Endothelial cell of umbilical vein (primary cell): ENCODE measurements at regions not wholly inside any gene's neighbourhood (a gene's known extent, or its start where the extent isn't known, plus 50 kb on each side); places are given as distances from the start of the nearest gene placed in this dataset.
A peak's percentile ranks its signal among the peaks of the same experiment; 100 is the strongest.

ENCODE experiments used
- BruUV-seq: library from RNA; stranded (reverse); fragments of 400-500 nt; replicated peaks from 2 replicates; lab custom pipeline; 2021; lab: Mats Ljungman, UMichigan
- CTCF ChIA-PET: fragments of 300-600, 350-600 bp; sonication (Branson Sonifier 250); formaldehyde crosslinking; loops from one replicate; lab custom pipeline; 2021; ENCODE audit warnings: antibody characterized with exemption, inconsistent platforms; lab: Charles Lee
- POLR2A ChIA-PET: fragments of 300-600, 350-600 bp; sonication (Branson Sonifier 250); formaldehyde crosslinking; loops from one replicate; lab custom pipeline; 2021; ENCODE audit warnings: antibody characterized with exemption, inconsistent platforms; lab: Charles Lee
- DNase-seq: peaks from one replicate; pipeline ENCODE4 v3.0.0-alpha.2; 2011; ENCODE audit warnings: low read depth, low spot score
- FAIRE-seq: peaks from 2 replicates; lab custom pipeline; 2011; peaks lifted over from hg19 to GRCh38; lab: Jason Lieb, UNC
- H2AFZ ChIP-seq: 2 replicates; pipeline ENCODE4 v1.6.0; 2012; ENCODE audit warnings: low read depth, low read length, control low read depth, inconsistent platforms
- H3K27ac ChIP-seq: 2 replicates; pipeline ENCODE4 v1.5.1; 2011; ENCODE audit warnings: low read depth, mild to moderate bottlenecking, control low read depth, low read length, moderate library complexity; ENCODE audit not compliant: insufficient read depth
- H3K27me3 ChIP-seq, 2 experiments: 2 replicates each; pipeline versions ENCODE4 v1.6.0 to v1.6.1; 2011; ENCODE audit warnings: low read length in 2 of 2, mixed read lengths in 1 of 2; ENCODE audit not compliant: control insufficient read depth in 2 of 2, insufficient read depth in 2 of 2
- H3K36me3 ChIP-seq, 2 experiments: 2 replicates in 1 of 2; 3 replicates in 1 of 2; pipeline ENCODE4 v1.5.1; 2011; ENCODE audit warnings: low read length in 2 of 2, mild to moderate bottlenecking in 1 of 2, moderate library complexity in 1 of 2; ENCODE audit not compliant: control insufficient read depth in 2 of 2, insufficient read depth in 2 of 2; ENCODE audit errors: extremely low read depth in 1 of 2
- H3K4me1 ChIP-seq: 3 replicates; pipeline ENCODE4 v1.5.1; 2011; ENCODE audit warnings: mild to moderate bottlenecking, low read length; ENCODE audit not compliant: control insufficient read depth, insufficient read depth; ENCODE audit errors: extremely low read depth
- H3K4me2 ChIP-seq: 2 replicates; pipeline ENCODE4 v1.6.1; 2011; ENCODE audit warnings: low read length, control low read depth, mixed read lengths; ENCODE audit not compliant: insufficient read depth
- H3K4me3 ChIP-seq, 3 experiments: fragments of 200-600 bp in 1 of 3; sonication (generic), shearing (Covaris generic) in 1 of 3; replicated peaks in 1 of 3; 2 replicates each; pipeline ENCODE4 v1.5.1; 2011 to 2016; ENCODE audit warnings: control low read depth in 3 of 3, low read length in 3 of 3, mild to moderate bottlenecking in 2 of 3, inconsistent platforms in 1 of 3, low read depth in 1 of 3, moderate library complexity in 1 of 3; ENCODE audit not compliant: insufficient read depth in 1 of 3
- H3K79me2 ChIP-seq: 2 replicates; pipeline ENCODE4 v1.6.0; 2012; ENCODE audit warnings: low read length, inconsistent platforms; ENCODE audit not compliant: control insufficient read depth, insufficient read depth
- H3K9ac ChIP-seq: replicated peaks from 2 replicates; pipeline ENCODE3; 2011; ENCODE audit warnings: low read length, control low read depth; ENCODE audit not compliant: insufficient read depth; ENCODE audit errors: extremely low read depth
- H3K9me1 ChIP-seq: replicated peaks from 3 replicates; pipeline ENCODE4 v1.6.0; 2011; ENCODE audit warnings: mild to moderate bottlenecking, low read length; ENCODE audit not compliant: control insufficient read depth, insufficient read depth; ENCODE audit errors: extremely low read depth
- H3K9me3 ChIP-seq: replicated peaks from 2 replicates; pipeline ENCODE4 v1.5.1; 2012; ENCODE audit warnings: low read length, inconsistent platforms; ENCODE audit not compliant: control insufficient read depth, insufficient read depth
- H4K20me1 ChIP-seq: replicated peaks from 2 replicates; pipeline ENCODE3; 2011; ENCODE audit warnings: mild to moderate bottlenecking, low read length; ENCODE audit not compliant: control insufficient read depth, insufficient read depth; ENCODE audit errors: extremely low read depth
- EZH2 ChIP-seq: IDR thresholded peaks from 2 replicates; pipeline ENCODE4 v1.6.1; 2012; ENCODE audit warnings: borderline replicate concordance, low read depth, mild to moderate bottlenecking, moderate library complexity, low read length, inconsistent platforms; ENCODE audit not compliant: severe bottlenecking
- FOS ChIP-seq: IDR thresholded peaks from 2 replicates; pipeline ENCODE4 v1.6.1; 2011; ENCODE audit warnings: mild to moderate bottlenecking, low read length, moderate library complexity, borderline replicate concordance; ENCODE audit not compliant: insufficient read depth
- GATA2 ChIP-seq: IDR thresholded peaks from 2 replicates; pipeline ENCODE4 v1.7.0; 2011; ENCODE audit warnings: low read depth, mild to moderate bottlenecking, moderate library complexity, mixed read lengths, low read length; ENCODE audit not compliant: insufficient read length, insufficient read depth
- JUN ChIP-seq: IDR thresholded peaks from 2 replicates; pipeline ENCODE4 v1.6.1; 2011; ENCODE audit warnings: borderline replicate concordance, low read depth; ENCODE audit not compliant: insufficient read length, insufficient read depth
- MYC ChIP-seq: IDR thresholded peaks from one replicate; pipeline ENCODE4 v1.6.1; 2011; ENCODE audit warnings: mild to moderate bottlenecking, low read depth, low read length
- POLR2A ChIP-seq: IDR thresholded peaks from 2 replicates; pipeline ENCODE4 v1.6.1; 2012; ENCODE audit warnings: low read depth, mild to moderate bottlenecking, control low read depth, low read length
- POLR2AphosphoS5 ChIP-seq: IDR thresholded peaks from 2 replicates; pipeline ENCODE4 v1.6.1; 2012; ENCODE audit warnings: low read depth, mild to moderate bottlenecking, control low read depth, low read length, moderate library complexity; ENCODE audit not compliant: insufficient read depth
- dilution Hi-C: fragments of 300-500 bp; cut with MboI; formaldehyde crosslinking; loops from one replicate; pipeline ENCODE4 v1.15.0; 2019; ENCODE audit warnings: low sequenced_read_pairs; ENCODE audit not compliant: extremely low pct_ligation_motif_present
- intact Hi-C: fragments of 100-400 bp; cut with micrococcal nuclease; formaldehyde crosslinking; loops from one replicate; pipeline ENCODE4 v1.10.0; 2022
- TF ChIP-seq, protein P1 (sequence below): IDR thresholded peaks from 2 replicates; pipeline ENCODE4 v1.6.1; 2011; ENCODE audit not compliant: insufficient read depth, insufficient read length
- TF ChIP-seq, protein P2 (sequence below), 2 donors: IDR thresholded peaks; 1 replicate in 1 of 2; 2 replicates in 1 of 2; pipeline ENCODE4 v1.5.1; 2011; ENCODE audit warnings: low read length in 2 of 2, mild to moderate bottlenecking in 2 of 2, moderate library complexity in 2 of 2, control low read depth in 1 of 2, inconsistent platforms in 1 of 2, low read depth in 1 of 2; ENCODE audit not compliant: insufficient read depth in 1 of 2; ENCODE audit errors: extremely low read depth in 1 of 2

DNA sequence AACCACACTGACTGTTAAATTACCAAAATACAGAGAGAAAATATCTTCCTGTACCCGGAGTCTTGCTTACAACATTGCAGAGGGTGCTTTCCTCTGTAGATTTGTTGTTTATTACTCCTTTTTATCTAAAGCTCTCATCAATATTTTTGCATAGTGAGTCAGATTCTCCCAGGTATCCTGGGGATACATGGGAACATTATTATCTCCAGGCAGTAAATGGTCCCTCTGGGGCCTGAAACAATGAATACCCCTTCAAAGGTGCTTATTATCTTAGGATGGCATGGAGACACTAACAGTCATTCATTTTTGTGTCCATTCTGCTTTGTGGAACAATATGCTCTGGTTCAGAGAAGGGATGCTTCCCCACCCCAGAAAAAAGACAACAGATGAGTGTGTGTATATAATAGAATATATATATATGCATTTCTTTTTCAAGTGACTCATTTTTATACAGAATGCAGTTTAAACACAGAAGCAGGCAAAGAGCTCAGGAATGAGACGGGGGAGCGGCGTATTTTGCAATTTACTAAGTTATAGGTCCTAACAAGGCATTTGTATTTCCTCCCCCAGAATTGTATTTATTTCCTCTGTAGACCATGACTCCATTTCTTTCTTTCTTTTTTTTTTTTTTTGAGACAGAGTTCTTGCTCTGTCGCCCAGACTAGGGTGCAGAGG, 424.8 kb upstream of the ZEB2 start:
- TSS peak; percentile 65 for BruUV-seq
- H3K9me3 ChIP-seq: no peaks in the 10 kb centered on the region
- H3K27ac ChIP-seq: peak overlapping the region; percentile 95
- intact Hi-C loops: loop anchor here (1.0 to 10.0 kb wide), 6 partner anchors 63 to 1370 kb away; no protein-coding TSS in a partner anchor
- no peaks in the 10 kb centered on the region for H3K79me2 ChIP-seq
- peak; percentile 43 for TF ChIP-seq GATA2
- TF ChIP-seq, protein P1, sequence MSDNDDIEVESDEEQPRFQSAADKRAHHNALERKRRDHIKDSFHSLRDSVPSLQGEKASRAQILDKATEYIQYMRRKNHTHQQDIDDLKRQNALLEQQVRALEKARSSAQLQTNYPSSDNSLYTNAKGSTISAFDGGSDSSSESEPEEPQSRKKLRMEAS: no peak
- TF ChIP-seq EZH2: no peak
- TF ChIP-seq MYC: no peak
- ChIA-PET CTCF (interaction anchor here (1.1 to 1.8 kb wide), 4 partner anchors 11 to 808 kb away, joined by 3 to 6 read pairs (median 5); no protein-coding TSS in a partner anchor), POLR2A (no interaction called here)
- peak overlapping the region; percentile 38 for H2AFZ ChIP-seq
- FAIRE-seq (no peak), DNase-seq (no peak)
- H3K9me1 ChIP-seq: no peaks in the 10 kb centered on the region
- no peak overlapping the region for H3K4me3 ChIP-seq
- dilution Hi-C loops: no loop called here
- H3K27me3 ChIP-seq: no peaks in the 10 kb centered on the region
- H3K9ac ChIP-seq: peak overlapping the region; percentile 73
- H3K36me3 ChIP-seq: no peaks in the 10 kb centered on the region
- peaks cover 42% of the 10 kb centered on the region for H3K4me1 ChIP-seq
- H3K4me2 ChIP-seq: peak overlapping the region; percentile 76
- H4K20me1 ChIP-seq: no peaks in the 10 kb centered on the region

DNA sequence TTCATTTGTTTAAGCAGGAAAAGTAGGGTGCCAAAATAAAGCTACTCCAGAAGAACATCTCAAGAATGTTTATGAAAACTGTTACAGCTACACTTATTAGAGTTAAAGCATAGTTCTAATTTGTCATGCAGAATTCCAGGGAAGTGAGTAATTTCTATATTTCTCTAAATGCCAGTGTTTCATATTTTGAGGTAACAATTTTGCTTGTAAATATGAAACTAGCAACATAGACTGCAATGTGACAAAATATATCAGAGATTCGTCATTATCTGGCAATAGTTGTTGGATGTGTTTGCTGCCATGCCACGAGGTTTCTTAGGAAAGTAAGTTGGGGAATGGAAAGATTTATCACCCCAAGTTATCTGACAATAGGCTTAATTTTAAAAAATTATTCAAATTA, 424.1 kb upstream of the ZEB2 start:
- no peaks in the 10 kb centered on the region for H3K9me3 ChIP-seq
- H3K4me1 ChIP-seq: peaks cover 49% of the 10 kb centered on the region
- H2AFZ ChIP-seq: no peak overlapping the region
- CTCF ChIA-PET: interaction anchor here (1.1 to 1.8 kb wide), 4 partner anchors 11 to 809 kb away, joined by 3 to 6 read pairs (median 5); no protein-coding TSS in a partner anchor
- H4K20me1 ChIP-seq: no peaks in the 10 kb centered on the region
- no peaks in the 10 kb centered on the region for H3K9me1 ChIP-seq
- no peaks in the 10 kb centered on the region for H3K27me3 ChIP-seq
- dilution Hi-C loops (no loop called here), intact Hi-C loops (loop anchor here (1.0 to 10.0 kb wide), 10 partner anchors 63 to 1371 kb away; partner anchors contain the start of gene ZEB2)
- peak overlapping the region; percentile 95 for H3K27ac ChIP-seq
- H3K79me2 ChIP-seq: no peaks in the 10 kb centered on the region
- FAIRE-seq (peak; percentile 92), DNase-seq (peak; percentile 78)
- POLR2A ChIA-PET: no interaction called here
- H3K36me3 ChIP-seq: no peaks in the 10 kb centered on the region
- BruUV-seq: no TSS peak
- peak overlapping the region; percentile 73 for H3K9ac ChIP-seq
- TF ChIP-seq MYC (no peak), POLR2AphosphoS5 (peak; percentile 20), GATA2 (peak; percentile 8), JUN (peak; percentile 67), POLR2A (no peak), FOS (peak; percentile 71), EZH2 (no peak)
- TF ChIP-seq, protein P2, sequence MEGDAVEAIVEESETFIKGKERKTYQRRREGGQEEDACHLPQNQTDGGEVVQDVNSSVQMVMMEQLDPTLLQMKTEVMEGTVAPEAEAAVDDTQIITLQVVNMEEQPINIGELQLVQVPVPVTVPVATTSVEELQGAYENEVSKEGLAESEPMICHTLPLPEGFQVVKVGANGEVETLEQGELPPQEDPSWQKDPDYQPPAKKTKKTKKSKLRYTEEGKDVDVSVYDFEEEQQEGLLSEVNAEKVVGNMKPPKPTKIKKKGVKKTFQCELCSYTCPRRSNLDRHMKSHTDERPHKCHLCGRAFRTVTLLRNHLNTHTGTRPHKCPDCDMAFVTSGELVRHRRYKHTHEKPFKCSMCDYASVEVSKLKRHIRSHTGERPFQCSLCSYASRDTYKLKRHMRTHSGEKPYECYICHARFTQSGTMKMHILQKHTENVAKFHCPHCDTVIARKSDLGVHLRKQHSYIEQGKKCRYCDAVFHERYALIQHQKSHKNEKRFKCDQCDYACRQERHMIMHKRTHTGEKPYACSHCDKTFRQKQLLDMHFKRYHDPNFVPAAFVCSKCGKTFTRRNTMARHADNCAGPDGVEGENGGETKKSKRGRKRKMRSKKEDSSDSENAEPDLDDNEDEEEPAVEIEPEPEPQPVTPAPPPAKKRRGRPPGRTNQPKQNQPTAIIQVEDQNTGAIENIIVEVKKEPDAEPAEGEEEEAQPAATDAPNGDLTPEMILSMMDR (IDR thresholded peaks at IDR 0.05; ENCODE audit: extremely low read depth in 1 of 2, insufficient read depth in 1 of 2, low read depth in 1 of 2, low read length in 2 of 2): no peak
- TF ChIP-seq, protein P1: no peak
- H3K4me3 ChIP-seq: no peak overlapping the region
- peak overlapping the region; percentile 76 for H3K4me2 ChIP-seq
